NCI-H1930 (cell line): ENCODE measurements at regions not wholly inside any gene's neighbourhood (a gene's known extent, or its start where the extent isn't known, plus 50 kb on each side); places are given as distances from the start of the nearest gene placed in this dataset.

Experiments
- DNase-seq, 2 experiments: peaks; one replicate each; lab custom pipeline; 2025; lab: John Stamatoyannopoulos, UW

DNA sequence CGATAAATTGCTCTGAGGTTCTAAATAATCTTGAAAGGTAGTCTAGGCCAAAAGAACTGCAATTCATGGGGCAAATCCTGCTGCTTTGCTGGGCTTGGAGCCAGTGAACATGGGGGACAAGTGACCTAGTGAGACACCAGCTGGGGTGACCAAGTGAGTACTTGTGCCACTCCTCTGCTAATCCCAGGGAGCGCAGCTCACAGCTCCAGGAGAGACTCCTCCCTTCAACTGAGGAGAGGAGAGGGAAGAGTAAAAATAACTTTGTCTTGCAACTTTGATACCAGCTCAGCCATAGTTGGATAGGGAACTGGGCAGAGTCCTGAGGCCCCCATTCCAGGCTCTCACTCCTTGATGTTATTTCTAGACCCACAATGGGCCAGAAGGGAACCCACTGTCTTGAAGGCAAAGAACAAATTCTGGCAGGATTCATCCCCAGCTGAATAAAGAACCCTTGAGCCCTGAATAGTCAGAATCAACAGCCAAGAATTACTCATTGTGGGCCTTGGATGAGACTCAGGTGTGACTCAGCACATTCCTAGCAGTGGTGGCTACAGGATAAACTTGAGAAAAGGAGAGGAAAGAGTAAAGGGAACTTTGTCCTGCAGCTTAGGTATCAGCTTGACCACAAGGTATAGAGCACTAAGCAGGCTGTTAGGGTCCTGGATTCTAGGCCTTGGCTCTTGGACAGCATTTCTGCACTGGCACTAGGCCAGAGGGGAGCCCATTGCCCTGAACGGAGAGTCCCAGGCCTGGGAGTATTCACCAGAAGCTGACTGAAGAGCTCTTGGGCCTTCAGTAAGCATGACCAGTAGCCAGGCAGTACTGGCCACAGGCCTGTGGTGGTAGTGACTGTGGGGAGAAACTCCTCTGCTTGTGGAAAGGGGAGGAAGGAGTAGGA, 288.3 kb upstream of the CDH18 start:
- no peak for DNase-seq

DNA sequence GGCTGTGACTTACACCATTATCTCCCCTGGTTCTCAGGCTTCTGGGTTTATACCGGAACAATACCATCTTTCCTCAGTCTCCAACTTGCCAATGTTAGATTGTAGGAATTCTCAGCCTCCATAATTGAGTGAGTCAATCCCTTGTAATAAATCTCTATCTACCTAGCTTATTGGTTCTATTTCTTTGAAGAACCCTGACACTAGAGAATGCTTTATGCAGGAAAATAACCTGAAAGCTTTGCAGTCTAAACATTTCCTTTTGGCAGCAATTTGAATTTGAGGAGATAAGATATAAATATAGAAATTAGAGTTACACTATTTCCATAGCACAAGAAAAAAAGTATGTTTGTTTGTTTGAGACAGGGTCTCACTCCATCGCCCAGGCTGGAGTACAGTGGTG, 278.1 kb upstream of the CDH18 start:
- no peak for DNase-seq

DNA sequence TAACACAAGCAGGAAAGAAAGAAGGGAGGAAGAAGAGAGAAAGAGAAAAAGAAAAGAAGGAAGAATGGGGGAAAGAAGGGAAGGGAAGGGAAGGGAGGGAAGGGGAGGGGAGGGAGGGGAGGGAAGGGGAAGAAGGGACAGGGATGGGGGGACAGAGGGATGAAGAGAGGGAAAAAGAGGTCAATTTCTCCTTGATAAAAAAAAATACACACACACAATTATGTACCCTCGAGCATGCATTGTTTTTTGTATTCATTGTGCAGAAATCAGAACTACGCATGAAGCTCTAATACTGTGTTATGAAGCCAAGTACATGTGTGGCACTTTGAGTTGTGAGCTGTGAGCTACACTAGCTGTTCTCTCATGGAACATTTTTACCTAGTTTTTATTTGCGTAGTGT, 274.9 kb upstream of the CDH18 start:
- DNase-seq = no peak

DNA sequence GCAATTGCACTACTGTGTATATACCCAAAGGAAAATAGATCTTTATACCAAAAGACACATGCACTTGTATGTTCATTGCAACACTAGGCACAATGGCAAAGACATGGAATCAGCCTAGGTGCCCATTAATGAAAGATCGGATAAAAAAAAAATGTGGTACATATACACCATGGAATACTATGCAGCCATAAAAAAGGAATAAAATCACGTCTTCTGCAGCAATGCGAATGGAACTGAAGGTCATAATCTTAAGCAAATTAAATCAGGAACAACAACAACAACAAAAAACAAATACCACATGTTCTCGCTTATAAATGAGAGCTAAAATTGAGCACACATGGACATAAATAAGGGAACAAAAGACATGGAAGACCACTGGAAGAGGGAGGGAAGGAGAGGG, 266.7 kb upstream of the CDH18 start:
- DNase-seq = no peak

DNA sequence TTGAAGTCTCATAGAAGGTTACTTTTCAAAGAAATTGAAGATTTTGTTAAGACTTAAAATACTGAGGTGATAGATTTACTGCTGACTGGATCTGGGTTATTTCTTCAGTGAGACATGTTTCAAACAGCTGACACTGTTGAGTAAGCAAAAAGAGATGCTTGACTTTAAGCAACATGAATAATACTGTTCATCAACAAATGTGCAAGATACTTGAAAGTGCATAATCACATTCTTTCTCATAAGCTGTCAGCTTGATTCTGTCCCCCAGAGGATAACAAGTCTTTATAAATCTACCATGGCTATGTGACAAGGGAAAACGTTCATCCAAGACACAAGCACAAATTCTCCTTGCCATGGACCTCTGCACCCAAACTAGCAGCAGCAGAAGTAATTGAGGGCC, 260.1 kb upstream of the CDH18 start:
- DNase-seq = no peak

DNA sequence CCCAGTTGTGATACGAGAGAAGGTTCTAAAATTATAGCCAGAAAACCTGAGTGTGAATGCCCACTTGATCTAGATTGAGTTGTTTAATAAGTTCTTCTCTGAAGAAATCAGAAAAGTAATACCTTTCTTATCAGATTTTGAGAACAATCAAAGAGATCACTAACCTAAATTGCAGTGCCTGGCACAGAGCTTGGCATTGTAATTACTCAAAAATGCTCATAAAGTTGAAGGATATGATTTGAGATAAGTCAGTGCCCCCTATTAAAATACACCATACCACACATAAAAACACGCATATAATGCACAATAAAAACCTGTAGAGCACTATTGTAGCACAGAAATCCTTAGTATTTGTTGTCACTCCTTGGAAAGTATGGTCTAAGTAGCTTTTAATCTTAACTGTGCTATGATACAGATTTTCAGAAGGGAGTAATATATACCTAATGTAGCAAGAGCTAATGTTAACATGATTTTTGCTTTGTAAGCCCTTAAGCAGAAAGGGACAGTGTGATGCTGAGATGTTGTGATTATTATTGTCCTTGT, 257.5 kb upstream of the CDH18 start:
- no peak for DNase-seq

DNA sequence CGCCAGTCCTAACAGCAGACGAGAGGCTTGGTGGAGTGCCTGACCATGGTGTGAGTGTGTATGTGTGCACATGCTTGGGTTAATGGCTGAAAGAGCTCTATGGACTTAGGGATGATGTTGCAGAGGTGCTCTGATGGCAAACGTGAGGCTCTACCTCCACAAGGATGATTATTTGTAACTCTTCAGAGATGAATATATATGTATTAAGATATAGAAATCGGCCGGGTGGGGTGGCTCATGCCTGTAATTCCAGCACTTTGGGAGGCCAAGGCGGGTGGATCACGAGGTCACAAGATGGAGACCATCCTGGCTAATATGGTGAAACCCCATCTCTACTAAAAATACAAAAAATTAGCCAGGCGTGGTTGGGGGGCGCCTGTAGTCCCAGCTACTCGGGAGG, 253.4 kb upstream of the CDH18 start:
- no peak for DNase-seq

DNA sequence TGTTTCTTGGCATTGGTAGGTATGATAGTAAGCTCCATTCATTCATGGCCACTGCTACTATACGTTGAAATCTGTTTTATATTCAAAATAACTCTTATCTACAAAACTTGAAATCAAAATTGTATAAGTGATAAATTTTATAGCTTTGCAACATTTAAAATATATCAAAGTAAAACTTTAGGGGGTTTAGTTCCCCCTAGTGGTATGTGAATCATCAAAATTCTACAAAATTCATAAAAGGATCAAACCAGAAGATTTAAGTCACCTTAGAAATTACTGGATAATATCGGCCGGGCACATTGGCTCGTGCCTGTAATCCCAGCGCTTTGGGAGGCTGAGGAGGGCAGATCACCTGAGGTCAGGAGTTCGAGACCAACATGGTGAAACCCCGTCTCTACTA, 243.0 kb upstream of the CDH18 start:
- no peak for DNase-seq

DNA sequence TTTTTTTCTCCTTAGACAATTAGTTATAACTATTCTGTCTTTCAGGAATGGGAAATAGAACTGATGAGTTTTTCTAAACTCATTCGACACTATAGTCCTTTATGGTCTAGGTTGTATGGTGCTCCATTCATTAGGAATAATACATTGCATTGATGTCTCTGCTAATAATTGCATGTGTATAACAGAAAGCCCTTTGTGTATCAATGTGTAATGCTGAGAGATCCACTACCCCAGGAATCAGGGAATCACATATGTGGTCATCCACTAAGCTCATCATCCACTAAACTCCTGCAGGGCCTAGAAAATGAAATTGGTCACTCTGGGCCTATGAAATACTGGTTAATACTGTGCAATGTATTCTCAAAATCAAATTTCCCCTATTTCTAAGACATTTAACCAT, 242.0 kb upstream of the CDH18 start:
- peak in 1 of 2 experiments; percentile 11 for DNase-seq

DNA sequence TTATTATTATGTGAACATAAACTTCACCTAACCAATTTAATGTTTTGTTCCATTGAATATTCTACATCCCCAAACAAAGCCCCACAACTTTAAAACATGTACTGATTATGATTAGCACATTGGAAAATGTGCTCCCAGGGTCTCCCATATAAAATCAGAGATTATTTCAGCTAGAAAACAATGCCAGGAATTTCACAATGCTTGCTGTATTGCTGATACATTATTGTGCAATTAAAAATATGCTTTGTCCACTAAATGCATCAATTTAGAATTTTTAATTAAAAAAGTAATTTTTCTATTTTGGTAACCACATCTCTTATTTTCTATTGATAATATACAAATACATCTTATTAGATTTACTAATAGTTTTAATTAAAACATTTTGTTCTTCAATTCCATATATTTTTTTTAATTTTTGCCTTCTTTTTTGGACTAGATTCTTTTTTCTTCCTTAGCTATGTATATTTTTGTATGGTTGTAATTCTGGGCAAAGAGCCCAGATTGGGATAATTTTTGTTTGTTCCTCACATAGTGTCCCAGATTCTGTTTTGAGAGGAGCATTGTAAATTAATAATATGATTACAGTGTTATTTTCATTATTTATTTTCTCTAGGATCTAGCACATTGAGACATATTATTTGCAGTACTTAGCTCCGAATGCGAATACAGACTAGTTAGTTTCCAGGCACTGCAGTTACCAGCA, 241.5 kb upstream of the CDH18 start:
- DNase-seq = no peak

DNA sequence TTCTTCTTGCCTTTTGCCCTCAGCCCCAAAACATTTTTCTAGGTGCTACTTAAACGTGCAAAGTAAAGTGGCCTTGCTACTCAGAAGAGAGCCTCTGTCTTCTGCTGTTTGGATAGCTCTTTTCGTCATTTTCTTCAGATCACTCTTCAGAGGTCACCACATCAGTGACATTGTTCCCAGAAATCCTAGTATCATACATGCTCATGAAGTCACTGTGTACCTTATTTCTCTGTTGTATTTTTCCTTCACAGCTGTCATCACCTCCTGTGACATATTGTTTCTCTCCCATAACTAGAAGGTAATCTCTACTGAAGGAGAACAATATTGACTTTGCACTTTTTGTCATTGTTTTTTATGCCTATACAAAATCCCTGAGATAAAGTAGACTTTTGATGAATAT, 237.0 kb upstream of the CDH18 start:
- no peak for DNase-seq

DNA sequence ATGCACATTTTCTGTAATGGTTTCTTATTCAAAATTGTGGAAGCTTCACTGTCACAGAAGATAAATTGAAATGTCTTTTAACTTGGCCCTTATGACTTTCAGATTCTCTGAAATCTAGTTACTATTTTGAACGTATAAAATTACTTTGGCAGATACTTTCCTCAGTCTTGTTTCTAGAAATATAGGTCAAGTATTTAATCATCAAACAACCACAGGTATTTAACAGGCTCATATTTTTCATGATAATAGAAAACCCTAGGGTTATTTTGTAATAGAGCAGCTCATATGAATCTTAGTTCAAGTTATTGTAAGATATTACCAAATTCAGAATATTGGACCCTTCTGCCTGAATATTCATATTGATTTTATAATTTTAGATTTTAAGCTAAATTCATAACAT, 236.0 kb upstream of the CDH18 start:
- DNase-seq = no peak

DNA sequence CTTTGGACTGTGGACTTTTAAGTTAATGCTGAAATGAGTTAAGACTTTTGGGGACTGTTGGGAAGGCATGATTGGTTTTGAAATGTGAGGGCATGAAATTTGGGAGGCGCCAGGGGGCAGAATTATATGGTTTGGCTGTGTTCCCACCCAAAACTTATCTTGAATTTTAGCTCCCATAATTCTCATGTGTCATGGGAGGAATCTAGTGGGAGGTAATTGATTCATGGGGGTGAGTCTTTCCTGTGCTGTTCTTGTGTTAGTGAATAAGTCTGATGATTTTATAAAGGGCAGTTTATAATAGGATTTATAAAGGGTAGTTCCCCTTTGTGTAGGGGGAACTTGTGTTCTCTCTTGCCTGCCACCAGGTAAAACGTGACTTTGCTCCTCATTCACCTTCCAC, 235.5 kb upstream of the CDH18 start:
- no peak for DNase-seq

DNA sequence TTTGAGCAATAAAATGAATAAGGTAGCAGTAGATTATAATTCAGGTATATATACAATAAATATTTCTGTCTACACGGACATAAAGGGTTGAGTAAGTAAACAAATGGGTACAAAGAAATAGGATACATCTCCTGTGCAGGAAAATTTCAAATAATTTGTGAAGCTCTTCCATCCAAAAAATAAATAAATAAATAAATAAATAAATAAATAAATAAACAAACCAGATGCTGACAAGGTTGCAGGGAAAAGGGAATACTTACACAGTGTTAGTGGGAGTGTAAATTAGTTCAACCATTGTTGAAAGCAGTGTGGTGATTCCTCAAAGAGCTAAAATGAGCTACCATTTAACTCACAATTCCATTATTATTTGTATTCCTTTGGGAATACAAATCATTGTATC, 227.3 kb upstream of the CDH18 start:
- DNase-seq = no peak

DNA sequence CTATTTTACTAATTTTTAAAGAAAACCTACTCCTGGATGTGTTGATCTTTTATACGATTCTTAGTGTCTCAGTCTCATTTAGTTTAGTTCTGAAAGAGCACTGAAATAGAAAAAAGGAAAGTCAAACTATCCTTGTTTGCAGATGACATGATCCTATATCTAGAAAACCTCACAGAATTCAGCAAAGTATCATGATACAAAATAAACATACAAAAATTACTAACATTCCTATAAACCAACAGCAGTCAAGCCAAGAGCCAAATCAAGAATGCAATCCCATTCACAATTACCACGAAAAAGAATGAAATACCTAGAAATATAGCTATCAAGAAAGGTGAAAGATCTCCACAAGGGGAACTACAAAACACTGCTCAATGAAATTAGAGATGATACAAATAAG, 225.8 kb upstream of the CDH18 start:
- no peak for DNase-seq

DNA sequence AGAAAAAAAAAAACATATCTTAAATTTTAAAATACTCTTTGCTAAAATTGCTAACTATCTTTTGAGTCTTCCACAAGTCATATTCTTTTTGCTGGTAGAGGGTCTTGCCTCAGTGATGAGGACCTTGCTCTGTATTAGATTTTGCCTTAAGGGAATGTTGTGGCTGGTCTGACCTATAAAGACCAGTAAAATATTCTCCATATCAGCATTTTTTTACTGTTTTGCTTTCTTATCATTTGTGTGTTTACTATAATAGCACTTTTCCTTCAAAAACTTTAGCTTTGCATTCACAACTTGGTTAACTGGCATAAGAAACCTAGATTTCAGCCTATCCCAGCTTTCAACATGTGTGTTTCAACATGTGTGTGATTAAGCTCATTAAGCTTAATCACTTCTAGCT, 224.7 kb upstream of the CDH18 start:
- DNase-seq = no peak

DNA sequence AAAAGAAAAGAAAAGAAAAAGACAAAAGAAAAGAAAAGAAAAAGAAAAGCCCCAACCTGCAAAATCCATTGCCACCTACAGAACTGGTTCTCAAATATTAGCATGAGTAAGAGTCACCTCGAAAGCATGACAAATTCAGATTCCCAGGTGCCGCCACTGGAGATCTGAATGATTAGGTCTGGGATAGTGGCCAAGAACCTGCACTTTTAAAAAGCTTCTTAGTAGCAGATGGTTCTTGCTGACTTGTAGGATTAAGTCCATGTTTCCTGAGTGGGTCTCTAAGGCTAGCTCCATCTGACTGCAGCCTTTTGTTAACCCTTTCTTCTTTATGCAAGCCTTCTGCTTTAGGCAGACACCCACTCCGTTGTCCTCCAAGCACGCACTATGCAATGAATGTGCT, 178.5 kb upstream of the CDH18 start:
- no peak for DNase-seq

DNA sequence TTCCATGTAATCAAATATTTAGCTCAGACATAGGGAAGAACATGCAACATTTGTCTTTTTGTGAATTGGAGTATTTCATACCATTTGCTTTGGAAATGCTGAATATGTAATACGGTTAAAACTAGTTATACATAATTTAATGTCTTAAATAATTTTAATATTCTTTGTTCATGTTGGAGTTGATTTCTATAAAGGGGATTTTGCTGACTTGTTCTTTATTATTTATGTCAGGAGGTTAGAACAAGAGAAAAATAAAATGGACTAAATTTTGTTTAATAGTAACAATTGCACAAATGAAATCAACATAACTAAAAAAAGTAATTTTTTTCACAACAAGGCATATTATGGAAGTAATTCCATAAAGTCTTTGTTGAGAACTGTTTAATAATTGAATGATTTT, 170.0 kb upstream of the CDH18 start:
- DNase-seq = no peak

DNA sequence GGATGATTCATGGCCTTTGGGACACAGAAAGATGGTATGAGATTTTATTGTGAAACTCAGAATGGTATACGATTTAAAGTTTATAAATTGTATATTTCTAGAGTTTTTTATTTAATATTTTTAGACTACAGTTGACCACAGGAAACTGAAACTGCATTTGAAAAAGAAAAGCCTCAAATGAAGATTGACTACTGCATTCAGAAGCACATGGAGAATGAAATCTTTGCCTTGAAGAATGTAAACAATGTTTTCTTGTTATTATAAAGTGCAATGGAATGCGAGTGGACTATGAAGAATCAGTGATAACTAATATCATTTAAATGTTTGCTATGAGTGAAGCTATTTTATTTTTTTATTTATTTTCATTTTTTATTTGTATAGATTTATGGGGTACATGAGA, 169.1 kb upstream of the CDH18 start:
- no peak for DNase-seq

DNA sequence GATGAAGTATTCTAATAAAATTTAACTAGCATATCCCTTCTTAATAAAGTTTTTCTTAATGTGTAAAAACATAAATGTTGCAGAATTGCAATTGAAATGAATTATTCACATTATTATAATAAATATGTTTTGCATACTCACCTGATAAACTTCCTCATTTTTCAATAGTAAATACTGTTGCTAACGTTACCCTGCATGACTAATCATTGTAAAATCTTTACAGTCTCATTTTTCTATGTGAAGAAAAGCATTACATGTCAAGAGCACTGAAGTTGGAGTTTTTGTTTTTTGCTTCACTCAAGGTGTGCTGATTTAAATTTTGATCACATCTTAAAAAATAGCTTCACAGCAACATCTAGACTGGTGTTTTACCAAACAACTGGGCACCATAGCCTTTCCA, 157.2 kb upstream of the CDH18 start:
- DNase-seq = no peak

DNA sequence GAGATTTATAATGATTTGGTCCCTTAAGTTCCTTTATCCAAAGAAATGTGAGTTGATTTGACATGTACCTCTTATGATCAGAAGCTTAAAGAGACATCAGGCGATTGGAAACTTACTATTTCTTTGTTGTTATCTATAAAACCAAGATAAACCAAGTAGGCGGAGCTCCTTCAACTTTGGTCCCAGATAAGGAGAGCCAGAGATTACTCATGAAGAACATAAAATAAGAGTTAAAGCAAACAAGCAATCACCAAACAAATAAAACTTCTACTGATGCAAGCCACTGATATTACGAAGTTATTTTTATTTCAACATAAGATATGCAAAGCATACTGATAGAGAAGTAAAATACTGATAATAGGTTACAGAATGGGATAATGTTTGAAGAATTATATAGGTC, 141.5 kb upstream of the CDH18 start:
- DNase-seq = no peak

DNA sequence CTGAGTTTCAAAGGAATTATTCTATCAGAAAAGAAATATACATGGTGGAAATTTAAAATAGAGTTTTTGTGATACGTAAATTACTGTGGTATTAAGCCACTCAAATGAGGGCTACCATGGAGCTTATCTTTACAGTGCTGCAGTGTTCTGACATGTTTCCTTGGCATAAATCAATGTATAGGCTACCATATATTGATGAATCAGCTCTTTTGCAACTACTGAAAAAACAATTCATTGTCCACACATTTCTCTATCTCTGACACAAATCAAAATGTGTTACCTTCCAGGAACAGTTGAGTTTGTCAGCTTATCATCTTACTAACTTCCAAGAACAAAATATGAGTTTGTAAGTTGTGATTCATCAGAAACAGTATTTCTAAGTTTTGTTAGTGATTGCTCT, 140.3 kb upstream of the CDH18 start:
- DNase-seq = no peak

DNA sequence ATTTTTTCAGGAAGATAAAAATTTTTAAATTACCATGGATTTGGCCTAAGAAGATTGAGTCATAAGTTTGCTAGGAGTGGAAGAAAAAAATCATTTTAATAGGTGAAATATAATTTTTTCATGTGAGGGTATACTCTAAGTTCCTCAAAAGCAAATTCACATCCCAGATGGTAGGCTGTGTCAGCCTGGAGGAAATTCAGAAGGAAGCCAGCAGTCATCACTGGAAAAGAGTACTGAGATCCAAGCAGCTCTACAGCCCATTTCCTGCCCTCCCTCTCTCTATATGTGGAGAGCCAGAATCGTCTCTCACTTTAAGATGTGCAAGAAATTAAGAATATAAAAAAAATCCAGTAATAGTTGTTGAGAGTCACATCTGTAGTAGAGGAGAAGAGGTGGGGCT, 126.5 kb upstream of the CDH18 start:
- no peak for DNase-seq
